Suprapubic skin (tissue), 4 donors: ENCODE measurements at regions not wholly inside any gene's neighbourhood (a gene's known extent, or its start where the extent isn't known, plus 50 kb on each side); places are given as distances from the start of the nearest gene placed in this dataset.

Experiments used
- DNase-seq, 2 donors: peaks; one replicate each; pipeline ENCODE4 v3.0.0-alpha.2; 2019; ENCODE audit warnings: low spot score in 2 of 2
- H3K27ac ChIP-seq: fragments of 200-600 bp; sonication (generic); one replicate; pipeline ENCODE4 v1.5.1; 2019
- H3K27me3 ChIP-seq: fragments of 200-600 bp; sonication (generic); one replicate; pipeline ENCODE4 v1.5.1; 2019
- H3K36me3 ChIP-seq: fragments of 200-600 bp; sonication (generic); one replicate; pipeline ENCODE4 v1.5.1; 2019
- H3K4me1 ChIP-seq: fragments of 200-600 bp; sonication (generic); one replicate; pipeline ENCODE4 v1.5.1; 2019
- H3K4me3 ChIP-seq: fragments of 200-600 bp; sonication (generic); one replicate; pipeline ENCODE4 v1.5.1; 2019; ENCODE audit warnings: mild to moderate bottlenecking
- H3K9me3 ChIP-seq: fragments of 200-600 bp; sonication (generic); one replicate; pipeline ENCODE4 v1.5.1; 2019
- CTCF ChIP-seq, 2 donors: fragments of 200-600 bp in 1 of 2; fragments of 450-650 bp in 1 of 2; sonication (generic) in 1 of 2; IDR thresholded peaks; one replicate each; pipeline ENCODE4 v1.5.1; 2016 to 2019; ENCODE audit warnings: antibody characterized with exemption in 2 of 2, mild to moderate bottlenecking in 1 of 2, moderate library complexity in 1 of 2
- EP300 ChIP-seq: sonication (generic); formaldehyde crosslinking; IDR thresholded peaks from one replicate; pipeline ENCODE4 v1.6.1; 2017; ENCODE audit warnings: antibody characterized with exemption
- POLR2A ChIP-seq, 2 donors: fragments of 450-650 bp; IDR thresholded peaks; one replicate each; pipeline ENCODE4 v1.6.1; 2017; ENCODE audit warnings: antibody characterized with exemption in 2 of 2, mild to moderate bottlenecking in 2 of 2, moderate library complexity in 2 of 2
- POLR2AphosphoS5 ChIP-seq, 3 donors: sonication (generic); formaldehyde crosslinking; IDR thresholded peaks; one replicate each; pipeline ENCODE4 v1.6.1; 2017; ENCODE audit warnings: antibody characterized with exemption in 3 of 3
- WGBS: methylation state at CpG from one replicate; pipeline ENCODE4 v1.1.5; 2018; 5-methylcytosine and 5-hydroxymethylcytosine counted together

- Histone ChIP-seq H3K36me3 (no peaks in the 10 kb centered on the region), H3K27me3 (no peaks in the 10 kb centered on the region), H3K9me3 (no peaks in the 10 kb centered on the region), H3K4me3 (no peak overlapping the region), H3K27ac (no peak overlapping the region), H3K4me1 (no peaks in the 10 kb centered on the region)
- no peak for TF ChIP-seq POLR2AphosphoS5 (IDR thresholded peaks at IDR 0.05)
- TF ChIP-seq POLR2A (IDR thresholded peaks at IDR 0.05): no peak
- no peak for TF ChIP-seq EP300
- no peak for TF ChIP-seq CTCF (IDR thresholded peaks at IDR 0.05)
- WGBS: 90% methylated on average over 4 of the region's 4 CpGs
- DNase-seq: no peak
Measured at GRCh38 chr11:130692220-130692619, 224.1 kb downstream of the SNX19 start.

GRCh38 chr11:130693543-130693942 lies 222.7 kb downstream of the SNX19 start:
- Histone ChIP-seq H3K27me3 (no peaks in the 10 kb centered on the region), H3K27ac (no peak overlapping the region), H3K4me1 (no peaks in the 10 kb centered on the region), H3K36me3 (no peaks in the 10 kb centered on the region), H3K9me3 (no peaks in the 10 kb centered on the region), H3K4me3 (no peak overlapping the region)
- no peak for TF ChIP-seq POLR2AphosphoS5 (IDR thresholded peaks at IDR 0.05)
- no peak for TF ChIP-seq EP300
- no peak for TF ChIP-seq CTCF (IDR thresholded peaks at IDR 0.05)
- TF ChIP-seq POLR2A (IDR thresholded peaks at IDR 0.05): no peak
- no peak for DNase-seq
- WGBS: 95% methylated on average over 5 of the region's 5 CpGs

GRCh38 chr11:130694488-130695045 lies 221.7 kb downstream of the SNX19 start:
- no peak overlapping the region for H3K27ac ChIP-seq
- H3K36me3 ChIP-seq: no peaks in the 10 kb centered on the region
- DNase-seq: no peak
- TF ChIP-seq POLR2A (IDR thresholded peaks at IDR 0.05): no peak
- no peak for TF ChIP-seq POLR2AphosphoS5 (IDR thresholded peaks at IDR 0.05)
- no peak for TF ChIP-seq CTCF (IDR thresholded peaks at IDR 0.05)
- TF ChIP-seq EP300: no peak
- H3K4me1 ChIP-seq: no peaks in the 10 kb centered on the region
- 74% methylated on average over 5 of the region's 5 CpGs for whole genome bisulfite sequencing
- H3K4me3 ChIP-seq: no peak overlapping the region
- H3K9me3 ChIP-seq: no peaks in the 10 kb centered on the region
- H3K27me3 ChIP-seq: no peaks in the 10 kb centered on the region

- Histone ChIP-seq H3K4me1 (no peaks in the 10 kb centered on the region), H3K9me3 (no peaks in the 10 kb centered on the region), H3K27me3 (no peaks in the 10 kb centered on the region), H3K4me3 (no peak overlapping the region), H3K36me3 (no peaks in the 10 kb centered on the region), H3K27ac (no peak overlapping the region)
- WGBS: 84% methylated on average over 10 of the region's 10 CpGs
- no peak for DNase-seq
- TF ChIP-seq POLR2AphosphoS5 (IDR thresholded peaks at IDR 0.05) (no peak), EP300 (no peak), POLR2A (IDR thresholded peaks at IDR 0.05) (no peak), CTCF (IDR thresholded peaks at IDR 0.05) (no peak)
Measured at GRCh38 chr11:130698174-130698573, 218.1 kb downstream of the SNX19 start.

- TF ChIP-seq EP300 (no peak), POLR2A (IDR thresholded peaks at IDR 0.05) (no peak), CTCF (IDR thresholded peaks at IDR 0.05) (no peak), POLR2AphosphoS5 (IDR thresholded peaks at IDR 0.05) (no peak)
- no peak overlapping the region for H3K27ac ChIP-seq
- no peak for DNase-seq
- H3K27me3 ChIP-seq: no peaks in the 10 kb centered on the region
- no peaks in the 10 kb centered on the region for H3K36me3 ChIP-seq
- no peak overlapping the region for H3K4me3 ChIP-seq
- H3K9me3 ChIP-seq: no peaks in the 10 kb centered on the region
- H3K4me1 ChIP-seq: no peaks in the 10 kb centered on the region
- WGBS: 92% methylated on average over 7 of the region's 7 CpGs
Measured at GRCh38 chr11:130699561-130699960, 216.7 kb downstream of the SNX19 start.
